ENCODE measurements at regions not wholly inside any gene's neighbourhood (a gene's known extent, or its start where the extent isn't known, plus 50 kb on each side); places are given as distances from the start of the nearest gene placed in this dataset.

DNA sequence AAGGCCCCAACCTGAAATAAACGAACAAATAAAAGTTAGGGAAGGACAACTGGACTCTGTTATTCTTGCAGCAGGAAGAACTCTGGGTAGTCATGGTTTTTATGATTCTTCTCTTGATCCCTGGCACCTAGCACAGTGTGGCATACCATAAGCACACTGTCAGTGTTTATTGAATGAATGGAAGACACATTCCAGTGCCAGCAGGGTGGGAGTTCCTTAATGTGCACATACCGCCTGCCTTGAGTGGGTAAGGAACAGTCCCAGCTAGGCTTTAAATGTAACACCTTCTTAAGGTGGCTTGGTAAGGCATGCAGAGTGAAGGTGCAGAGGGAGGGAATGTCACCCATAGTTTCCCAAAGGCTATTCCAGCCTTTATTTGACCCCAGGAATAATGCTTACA is 162.9 kb upstream of the CEP162 start:
- no peak overlapping the region for H3K4me3 ChIP-seq (replicated peaks in 1 of 2; ENCODE audit: low read depth in 2 of 2, low read length in 2 of 2)
- TF ChIP-seq, protein P1, sequence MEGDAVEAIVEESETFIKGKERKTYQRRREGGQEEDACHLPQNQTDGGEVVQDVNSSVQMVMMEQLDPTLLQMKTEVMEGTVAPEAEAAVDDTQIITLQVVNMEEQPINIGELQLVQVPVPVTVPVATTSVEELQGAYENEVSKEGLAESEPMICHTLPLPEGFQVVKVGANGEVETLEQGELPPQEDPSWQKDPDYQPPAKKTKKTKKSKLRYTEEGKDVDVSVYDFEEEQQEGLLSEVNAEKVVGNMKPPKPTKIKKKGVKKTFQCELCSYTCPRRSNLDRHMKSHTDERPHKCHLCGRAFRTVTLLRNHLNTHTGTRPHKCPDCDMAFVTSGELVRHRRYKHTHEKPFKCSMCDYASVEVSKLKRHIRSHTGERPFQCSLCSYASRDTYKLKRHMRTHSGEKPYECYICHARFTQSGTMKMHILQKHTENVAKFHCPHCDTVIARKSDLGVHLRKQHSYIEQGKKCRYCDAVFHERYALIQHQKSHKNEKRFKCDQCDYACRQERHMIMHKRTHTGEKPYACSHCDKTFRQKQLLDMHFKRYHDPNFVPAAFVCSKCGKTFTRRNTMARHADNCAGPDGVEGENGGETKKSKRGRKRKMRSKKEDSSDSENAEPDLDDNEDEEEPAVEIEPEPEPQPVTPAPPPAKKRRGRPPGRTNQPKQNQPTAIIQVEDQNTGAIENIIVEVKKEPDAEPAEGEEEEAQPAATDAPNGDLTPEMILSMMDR (IDR thresholded peaks at IDR 0.05; ENCODE audit: low read depth, low read length), result no peak
- no peak for DNase-seq (ENCODE audit: low read depth in 2 of 2)

DNA sequence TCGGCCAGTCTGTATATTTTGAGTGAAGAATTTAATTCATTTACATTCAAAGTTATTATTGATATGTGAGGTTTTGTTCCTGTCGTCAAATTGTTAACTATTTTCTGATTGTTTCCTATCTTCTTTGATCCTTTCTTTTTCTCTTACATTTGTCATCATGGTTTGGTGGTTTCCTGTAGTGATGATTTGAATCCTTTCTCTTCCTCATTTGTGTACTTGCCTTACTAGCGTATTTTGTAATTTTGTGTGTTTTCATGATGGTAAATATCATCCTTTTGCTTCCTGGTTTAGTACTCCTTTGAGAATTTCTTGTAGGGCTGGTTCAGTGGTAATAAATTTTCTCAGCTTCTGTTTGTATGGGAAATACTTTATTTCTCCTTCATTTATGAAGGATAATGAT is 151.7 kb upstream of the CEP162 start:
- TF ChIP-seq, protein P1 (IDR thresholded peaks at IDR 0.05; ENCODE audit: low read depth, low read length), result no peak
- no peak overlapping the region for H3K4me3 ChIP-seq (replicated peaks in 1 of 2; ENCODE audit: low read depth in 2 of 2, low read length in 2 of 2)
- no peak for DNase-seq (ENCODE audit: low read depth in 2 of 2)

DNA sequence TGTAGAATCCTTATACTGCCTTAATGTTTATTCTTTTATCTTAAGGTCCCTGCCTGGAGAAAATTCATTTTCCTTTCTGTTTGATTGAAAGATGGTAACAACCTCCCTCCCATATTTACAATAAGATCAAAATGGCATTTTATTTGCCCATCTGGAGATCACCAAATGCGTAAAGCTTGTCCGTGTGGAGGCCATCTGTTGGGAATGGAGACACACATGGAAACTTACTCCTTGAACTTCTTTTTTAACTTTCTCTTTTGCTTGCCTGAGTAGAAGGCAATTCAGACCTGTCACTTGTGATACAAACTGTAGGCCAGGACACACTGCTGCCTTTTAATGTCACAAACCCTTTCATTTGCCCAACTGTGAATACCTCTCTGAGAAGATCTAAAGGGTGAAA is 144.8 kb upstream of the CEP162 start:
- no peak for DNase-seq (ENCODE audit: low read depth in 2 of 2)
- TF ChIP-seq, protein P1 (IDR thresholded peaks at IDR 0.05; ENCODE audit: low read depth, low read length), result no peak
- no peak overlapping the region for H3K4me3 ChIP-seq (replicated peaks in 1 of 2; ENCODE audit: low read depth in 2 of 2, low read length in 2 of 2)

DNA sequence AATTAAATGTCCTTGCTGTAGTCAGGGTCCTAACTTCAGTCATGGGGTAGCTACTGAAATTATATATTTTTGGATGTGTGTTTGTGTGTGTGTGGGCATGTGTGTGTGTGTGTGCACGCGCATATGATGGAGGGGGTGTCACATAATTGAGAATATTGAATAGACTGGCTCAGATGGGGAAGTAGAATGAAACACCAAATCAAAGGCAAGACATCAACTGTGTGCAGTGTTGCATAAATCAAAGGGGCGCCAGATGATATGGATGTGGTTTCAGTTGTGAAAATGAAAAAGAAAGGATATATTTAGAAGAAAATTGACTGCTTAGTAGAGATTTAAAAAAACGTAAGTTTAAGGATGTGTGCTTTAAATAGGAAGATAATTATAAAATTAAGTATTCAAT is 144.2 kb upstream of the CEP162 start:
- no peak overlapping the region for H3K4me3 ChIP-seq (replicated peaks in 1 of 2; ENCODE audit: low read depth in 2 of 2, low read length in 2 of 2)
- TF ChIP-seq, protein P1 (IDR thresholded peaks at IDR 0.05; ENCODE audit: low read depth, low read length), result no peak
- no peak for DNase-seq (ENCODE audit: low read depth in 2 of 2)

DNA sequence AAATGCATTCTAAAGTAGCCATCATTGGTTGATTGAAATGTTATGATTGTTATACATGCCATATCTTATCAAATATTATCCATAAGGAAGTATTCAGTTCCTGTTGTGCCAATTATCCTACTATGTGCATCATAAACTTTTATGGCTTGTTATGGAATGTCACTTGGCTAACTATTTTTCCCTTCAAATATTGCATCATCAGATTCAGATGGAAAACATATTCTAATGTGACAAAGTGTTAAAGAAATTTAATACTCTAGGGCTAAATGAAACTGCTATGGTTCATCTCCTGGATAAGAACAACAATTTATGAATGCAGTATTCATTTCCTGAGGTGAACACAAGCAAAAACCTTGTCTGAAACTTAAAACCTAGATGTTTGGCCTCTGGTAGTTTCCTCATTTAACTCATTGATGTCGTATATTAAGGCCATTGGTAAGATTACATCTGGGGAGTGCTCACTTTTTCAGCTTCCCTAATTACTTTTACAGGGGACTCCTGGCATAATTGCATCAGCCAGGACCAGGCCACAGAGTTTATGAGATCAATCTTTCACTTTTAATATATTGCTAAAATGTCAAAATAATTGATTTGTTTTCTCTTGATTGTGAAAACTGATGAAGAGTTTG is 134.9 kb upstream of the CEP162 start:
- no peak overlapping the region for H3K4me3 ChIP-seq (replicated peaks in 1 of 2; ENCODE audit: low read depth in 2 of 2, low read length in 2 of 2)
- TF ChIP-seq, protein P1 (IDR thresholded peaks at IDR 0.05; ENCODE audit: low read depth, low read length), result no peak
- DNase-seq (ENCODE audit: low read depth in 2 of 2), result peak in 1 of 2 donors; percentile 4

DNA sequence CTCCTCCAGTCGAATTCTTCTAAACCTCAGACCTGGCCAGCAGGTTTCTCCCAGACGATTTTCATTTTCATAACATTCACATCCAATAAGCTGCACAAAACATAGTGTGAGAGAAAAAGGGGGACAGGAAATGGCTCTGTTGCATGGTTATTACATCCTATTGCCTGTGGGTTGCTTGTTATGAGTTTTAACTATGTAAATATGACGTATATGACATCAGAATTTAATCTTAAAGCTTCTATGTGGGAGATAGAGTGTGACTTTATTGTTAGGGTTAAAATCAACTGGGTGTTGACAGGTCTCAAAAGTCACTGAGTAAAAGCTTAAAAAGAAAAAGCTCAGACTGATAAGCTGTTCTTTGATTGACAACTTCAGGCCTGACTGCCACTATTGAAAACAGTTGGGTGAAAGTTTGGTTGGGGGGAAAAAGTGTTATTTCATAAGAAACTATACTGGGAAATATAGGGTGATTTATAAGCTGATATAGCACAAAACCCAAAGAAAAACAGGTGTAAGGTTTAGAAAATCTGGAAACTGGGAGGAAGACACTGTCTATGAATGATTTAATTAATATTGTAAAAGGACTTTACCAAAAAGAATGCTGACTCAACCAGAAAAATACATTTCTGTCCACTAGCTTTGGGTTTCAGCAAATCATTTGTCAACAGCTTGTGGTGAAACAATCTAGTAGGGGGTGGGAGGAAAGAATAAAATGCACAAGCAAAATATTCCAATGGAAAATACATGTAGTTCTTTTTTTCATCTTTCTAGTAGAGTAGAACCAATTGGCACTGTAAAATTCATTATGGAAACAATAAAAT is 134.1 kb upstream of the CEP162 start:
- TF ChIP-seq, protein P1 (IDR thresholded peaks at IDR 0.05; ENCODE audit: low read depth, low read length), result no peak
- peak in 1 of 2 donors; percentile 29 for DNase-seq (ENCODE audit: low read depth in 2 of 2)

More for the DNA sequence above, 134.1 kb upstream of the CEP162 start:
- no peak overlapping the region for H3K4me3 ChIP-seq (replicated peaks in 1 of 2; ENCODE audit: low read depth in 2 of 2, low read length in 2 of 2)
